HepG2 (cell line): ENCODE measurements at regions not wholly inside any gene's neighbourhood (a gene's known extent, or its start where the extent isn't known, plus 50 kb on each side); places are given as distances from the start of the nearest gene placed in this dataset.
A peak's percentile ranks its signal among the peaks of the same experiment; 100 is the strongest.

ENCODE experiments used
- ARNT ChIP-seq: fragments of 450-650 bp; IDR thresholded peaks from 2 replicates; pipeline ENCODE4 v1.6.1; 2017
- ARNTL ChIP-seq: sonication (generic); formaldehyde crosslinking; IDR thresholded peaks from 2 replicates; pipeline ENCODE4 v1.4.0; 2020; ENCODE audit warnings: mild to moderate bottlenecking, missing genetic modification reagents
- CAMTA2 ChIP-seq: sonication (generic); formaldehyde crosslinking; IDR thresholded peaks from 2 replicates; pipeline ENCODE4 v1.4.0; 2020; ENCODE audit warnings: mild to moderate bottlenecking, missing genetic modification reagents, borderline replicate concordance
- CREBL2 ChIP-seq: sonication (generic); formaldehyde crosslinking; IDR thresholded peaks from 2 replicates; pipeline ENCODE4 v1.8.1; 2023; ENCODE audit warnings: missing genetic modification reagents, mild to moderate bottlenecking, borderline replicate concordance
- FLYWCH1 ChIP-seq: sonication (generic); formaldehyde crosslinking; IDR thresholded peaks from 2 replicates; pipeline ENCODE4 v1.8.1; 2023; ENCODE audit warnings: mild to moderate bottlenecking, missing genetic modification reagents
- HES4 ChIP-seq: sonication (generic); formaldehyde crosslinking; IDR thresholded peaks from 2 replicates; pipeline ENCODE4 v1.9.0; 2021; ENCODE audit warnings: mild to moderate bottlenecking, missing genetic modification reagents, borderline replicate concordance
- HMGXB3 ChIP-seq: sonication (generic); formaldehyde crosslinking; IDR thresholded peaks from 2 replicates; pipeline ENCODE4 v1.4.0; 2020; ENCODE audit warnings: missing genetic modification reagents, borderline replicate concordance
- MYPOP ChIP-seq: sonication (generic); formaldehyde crosslinking; IDR thresholded peaks from 2 replicates; pipeline ENCODE4 v1.8.1; 2023; ENCODE audit warnings: mild to moderate bottlenecking, moderate library complexity, missing genetic modification reagents
- RBFOX2 ChIP-seq: fragments of 200-400 bp; formaldehyde crosslinking; IDR thresholded peaks from 2 replicates; pipeline ENCODE4 v1.6.1; 2017; ENCODE audit warnings: low read depth, mild to moderate bottlenecking, low read length
- RBM39 ChIP-seq: fragments of 200-400 bp; formaldehyde crosslinking; IDR thresholded peaks from one replicate; pipeline ENCODE4 v1.6.1; 2018; ENCODE audit warnings: antibody characterized with exemption, mild to moderate bottlenecking, low read depth, low read length; ENCODE audit not compliant: poor library complexity, severe bottlenecking
- SOX13 ChIP-seq, 3 experiments: fragments of 450-650 bp in 1 of 3; sonication (generic) in 1 of 3; formaldehyde crosslinking in 1 of 3; IDR thresholded peaks in 2 of 3; conservative IDR thresholded peaks in 1 of 3; 2 replicates each; pipeline versions ENCODE4 v1.5.0 to v1.6.1; 2016 to 2020; ENCODE audit warnings: antibody characterized with exemption in 1 of 3, mild to moderate bottlenecking in 1 of 3, missing compliant biosample characterization in 1 of 3, missing genetic modification reagents in 1 of 3, moderate library complexity in 1 of 3
- SOX5 ChIP-seq: IDR thresholded peaks from 2 replicates; pipeline ENCODE4 v1.6.1; 2016; ENCODE audit warnings: borderline replicate concordance
- TBX2 ChIP-seq: sonication (generic); formaldehyde crosslinking; IDR thresholded peaks from 2 replicates; pipeline ENCODE4 v1.5.0; 2020; ENCODE audit warnings: missing genetic modification reagents, mild to moderate bottlenecking, borderline replicate concordance
- ZBTB10 ChIP-seq: sonication (generic); formaldehyde crosslinking; IDR thresholded peaks from 2 replicates; pipeline ENCODE4 v1.4.0; 2020; ENCODE audit warnings: missing genetic modification reagents, borderline replicate concordance
- ZBTB3 ChIP-seq: sonication (generic); formaldehyde crosslinking; IDR thresholded peaks from 2 replicates; pipeline ENCODE4 v1.4.0; 2020; ENCODE audit warnings: low read depth, mild to moderate bottlenecking, moderate library complexity, missing genetic modification reagents, borderline replicate concordance
- ZNF136 ChIP-seq: sonication (generic); formaldehyde crosslinking; IDR thresholded peaks from 2 replicates; pipeline ENCODE4 v1.8.1; 2022; ENCODE audit warnings: low read depth, mild to moderate bottlenecking, moderate library complexity, missing genetic modification reagents
- ZNF350 ChIP-seq: sonication (generic); formaldehyde crosslinking; IDR thresholded peaks from 2 replicates; pipeline ENCODE4 v1.4.0; 2020; ENCODE audit warnings: mild to moderate bottlenecking, low read depth, missing genetic modification reagents, borderline replicate concordance
- ZNF441 ChIP-seq: sonication (generic); formaldehyde crosslinking; IDR thresholded peaks from 2 replicates; pipeline ENCODE4 v1.7.0; 2021; ENCODE audit warnings: missing genetic modification reagents, borderline replicate concordance
- ZNF7 ChIP-seq: IDR thresholded peaks from 2 replicates; pipeline ENCODE4 v1.6.1; 2016; ENCODE audit warnings: missing biosample characterization, missing genetic modification reagents
- ZNF768 ChIP-seq: sonication (generic); formaldehyde crosslinking; IDR thresholded peaks from 2 replicates; pipeline ENCODE4 v1.4.0; 2020; ENCODE audit warnings: missing genetic modification reagents
- ZNF816 ChIP-seq: sonication (generic); formaldehyde crosslinking; IDR thresholded peaks from 2 replicates; pipeline ENCODE4 v1.8.0; 2022; ENCODE audit warnings: missing genetic modification reagents, mild to moderate bottlenecking, borderline replicate concordance

GRCh38 chr9:129414377-129414992, 206.4 kb downstream of the C9orf50 start (continued):
- TF ChIP-seq HMGXB3 (CRISPR knock-in tag) (peak; percentile 31; the same call in 1 of the 2 replicates), ZNF136 (CRISPR knock-in tag) (no peak), RBFOX2 (peak; percentile 30; the same call in 1 of the 2 replicates), ARNT (no peak), CAMTA2 (CRISPR knock-in tag) (no peak), RBM39 (peak; percentile 67), FLYWCH1 (CRISPR knock-in tag) (no peak), SOX13 (IDR thresholded peaks at IDR 0.05) (0 out of 2 replicates have a peak, but pooled peaks have one; percentile 42), SOX13 (CRISPR knock-in tag; conservative IDR thresholded peaks at IDR 0.05 in 1 of 2, IDR thresholded peaks at IDR 0.05 in 1 of 2) (peak in 1 of 2 experiments; percentile 35; a peak in 1 of 4 replicates), ZNF441 (CRISPR knock-in tag) (peak; percentile 50; the same call in 1 of the 2 replicates), ZNF768 (CRISPR knock-in tag) (peak; percentile 18; the same call in 1 of the 2 replicates), CREBL2 (CRISPR knock-in tag) (no peak), ZBTB3 (no peak), ZBTB10 (CRISPR knock-in tag) (no peak), MYPOP (CRISPR knock-in tag) (peak; percentile 72), ZNF816 (CRISPR knock-in tag) (peak; percentile 93; the same call in 1 of the 2 replicates), ARNTL (CRISPR knock-in tag) (peak; percentile 88), SOX5 (peak; percentile 35; the same call in 1 of the 2 replicates), ZNF7 (CRISPR knock-in tag) (no peak), HES4 (CRISPR knock-in tag) (no peak), ZNF350 (CRISPR knock-in tag) (peak; percentile 47; the same call in 1 of the 2 replicates), TBX2 (CRISPR knock-in tag) (peak; percentile 87)
